Nucleus accumbens (tissue), 56 donors: ENCODE measurements at regions not wholly inside any gene's neighbourhood (a gene's known extent, or its start where the extent isn't known, plus 50 kb on each side); places are given as distances from the start of the nearest gene placed in this dataset.
"Not testable (repeated sequence)": the region's sequence is repeated elsewhere in the genome, so short reads cannot be mapped to it uniquely, and the experiment has no call there.

Experiments used
- DNase-seq, 56 donors: peaks; one replicate each; lab custom pipeline; 2025; lab: John Stamatoyannopoulos, UW

- no peak for DNase-seq
Measured at GRCh38 chr7:119748251-119748860, 524.6 kb upstream of the KCND2 start.

- no peak for DNase-seq
Measured at GRCh38 chr7:119748991-119749390, 524.0 kb upstream of the KCND2 start.

- DNase-seq: no peak
Measured at GRCh38 chr7:119756687-119757086, 516.3 kb upstream of the KCND2 start.

GRCh38 chr7:119758254-119758653, 514.7 kb upstream of the KCND2 start:
- DNase-seq: no peak

- no peak for DNase-seq
Measured at GRCh38 chr7:119761776-119762175, 511.2 kb upstream of the KCND2 start.

GRCh38 chr7:119782286-119782685, 490.7 kb upstream of the KCND2 start:
- no peak for DNase-seq

GRCh38 chr7:119783799-119784198, 489.2 kb upstream of the KCND2 start:
- no peak for DNase-seq

GRCh38 chr7:119802147-119802546, 470.8 kb upstream of the KCND2 start:
- no peak for DNase-seq

- no peak for DNase-seq
Measured at GRCh38 chr7:119825091-119825655, 447.8 kb upstream of the KCND2 start.

- no peak for DNase-seq
Measured at GRCh38 chr7:119826547-119826946, 446.4 kb upstream of the KCND2 start.

- no peak for DNase-seq
Measured at GRCh38 chr7:119838444-119838843, 434.5 kb upstream of the KCND2 start.

- no peak for DNase-seq
Measured at GRCh38 chr7:119842337-119842736, 430.6 kb upstream of the KCND2 start.

GRCh38 chr7:119842786-119843185, 430.2 kb upstream of the KCND2 start:
- DNase-seq: no peak

- DNase-seq: no peak
Measured at GRCh38 chr7:119861385-119861784, 411.6 kb upstream of the KCND2 start.

GRCh38 chr7:119868387-119868786, 404.6 kb upstream of the KCND2 start:
- DNase-seq: no peak

GRCh38 chr7:119879835-119880234, 393.1 kb upstream of the KCND2 start:
- no peak for DNase-seq

GRCh38 chr7:119886007-119886406, 387.0 kb upstream of the KCND2 start:
- no peak for DNase-seq

GRCh38 chr7:119886525-119886924, 386.4 kb upstream of the KCND2 start:
- DNase-seq: not testable (repeated sequence)

GRCh38 chr7:119888251-119888650, 384.7 kb upstream of the KCND2 start:
- no peak for DNase-seq

- no peak for DNase-seq
Measured at GRCh38 chr7:119890631-119891030, 382.3 kb upstream of the KCND2 start.

GRCh38 chr7:119895320-119895719, 377.7 kb upstream of the KCND2 start:
- DNase-seq: no peak

GRCh38 chr7:119896386-119896785, 376.6 kb upstream of the KCND2 start:
- DNase-seq: no peak
